ENCODE measurements at regions not wholly inside any gene's neighbourhood (a gene's known extent, or its start where the extent isn't known, plus 50 kb on each side); places are given as distances from the start of the nearest gene placed in this dataset.

DNA sequence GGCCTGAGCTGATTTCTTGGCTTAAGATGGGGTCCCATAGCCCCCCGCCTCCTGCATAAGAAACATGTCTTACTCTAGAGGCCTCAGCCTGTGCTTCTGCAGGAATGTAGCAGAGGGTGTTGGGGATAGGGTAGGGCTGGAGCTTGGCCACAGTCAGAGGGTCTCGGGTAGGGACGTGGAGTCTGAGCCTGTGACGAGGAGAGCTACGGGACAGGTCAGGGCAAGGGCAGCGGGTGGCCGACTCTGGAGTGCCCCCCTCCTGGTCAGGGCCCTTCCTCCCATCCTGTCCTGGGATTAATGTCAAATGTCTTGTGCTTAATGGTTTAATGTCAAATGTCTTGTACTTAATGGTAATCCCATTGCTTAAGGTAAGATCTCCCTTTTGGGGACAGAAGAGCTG lies 130.4 kb downstream of the GLI2 start:
- TF ChIP-seq POLR2AphosphoS5 (IDR thresholded peaks at IDR 0.05; ENCODE audit: low read depth, low read length), result no peak
- TF ChIP-seq POLR2A (IDR thresholded peaks at IDR 0.05; ENCODE audit: low read depth, low read length), result no peak
